ENCODE measurements at regions not wholly inside any gene's neighbourhood (a gene's known extent, or its start where the extent isn't known, plus 50 kb on each side); places are given as distances from the start of the nearest gene placed in this dataset.

- TF ChIP-seq CTCF (IDR thresholded peaks at IDR 0.05; ENCODE audit: extremely low read depth in 1 of 2, insufficient read depth in 1 of 2, low read depth in 1 of 2, low read length in 2 of 2) (no peak), POLR2AphosphoS5 (IDR thresholded peaks at IDR 0.05; ENCODE audit: insufficient read depth, low read depth, low read length) (no peak), JUN (IDR thresholded peaks at IDR 0.05; ENCODE audit: borderline replicate concordance, insufficient read depth, insufficient read length, low read depth) (no peak)
These were observed 485.9 kb downstream of the KCNA4 start for GRCh38 chr11:29530961-29531360.
